Dermis blood vessel endothelial cell (primary cell): ENCODE measurements at regions not wholly inside any gene's neighbourhood (a gene's known extent, or its start where the extent isn't known, plus 50 kb on each side); places are given as distances from the start of the nearest gene placed in this dataset.

Source experiments
- DNase-seq: peaks from one replicate; pipeline ENCODE4 v3.0.0; 2010

DNA sequence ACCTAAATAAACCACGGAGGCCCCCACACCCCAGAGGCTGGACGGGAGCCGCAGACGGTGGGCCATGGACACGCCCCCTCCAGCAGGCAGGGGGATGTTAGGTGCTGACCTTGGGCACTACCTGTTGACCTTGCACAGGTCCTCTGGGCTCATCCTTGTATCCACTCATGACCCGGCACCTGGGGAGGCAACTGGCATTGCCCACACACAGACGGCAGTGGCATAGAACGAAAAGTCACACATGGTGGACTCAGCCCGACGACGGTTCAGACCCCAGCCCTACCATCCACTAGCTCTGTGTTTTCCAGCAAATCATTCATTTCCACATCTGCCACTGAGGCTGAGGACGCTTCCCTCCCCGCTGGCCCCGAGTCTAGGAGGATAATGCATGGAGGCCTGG, 247.7 kb upstream of the PPP2R2D start:
- no peak for DNase-seq

DNA sequence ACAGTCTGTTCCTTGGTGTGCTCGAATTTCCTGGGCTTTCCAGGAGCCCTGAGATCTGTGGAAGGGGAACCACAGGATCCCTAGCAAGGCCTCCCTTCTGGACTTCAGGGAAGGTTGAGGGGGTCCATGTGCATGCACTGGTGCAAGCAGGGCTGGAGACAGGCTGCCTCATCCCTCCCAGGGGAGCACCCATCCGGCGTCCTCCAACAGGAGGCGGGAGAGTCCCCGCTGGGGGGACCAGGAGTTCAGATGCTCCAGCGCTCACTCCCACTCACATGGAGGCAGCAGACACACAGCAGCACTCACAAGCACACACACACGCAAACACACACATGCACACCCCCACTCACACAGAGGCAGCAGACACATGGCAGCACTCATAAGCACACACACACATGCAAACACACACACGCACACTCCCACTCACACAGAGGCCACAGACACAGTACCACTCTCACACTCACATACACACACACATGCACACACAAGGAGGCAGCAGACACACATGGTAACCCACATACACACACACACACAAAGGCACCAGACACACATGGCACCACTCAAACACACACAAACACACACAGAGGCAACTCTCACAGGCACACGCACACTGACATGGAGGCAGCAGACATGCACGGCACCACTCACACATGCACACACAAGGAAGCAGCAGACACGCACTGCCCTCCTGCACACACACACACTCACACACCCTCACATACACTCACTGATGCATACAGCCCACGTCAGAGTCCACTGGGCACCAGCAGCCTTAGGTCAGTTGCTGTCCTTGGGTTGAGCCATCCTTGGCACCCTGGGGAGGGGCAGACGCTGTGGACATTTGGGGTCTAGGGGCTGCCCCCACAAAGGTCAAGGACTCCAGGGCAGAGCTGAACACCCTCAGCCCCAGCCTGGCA, 247.0 kb upstream of the PPP2R2D start:
- DNase-seq: no peak

DNA sequence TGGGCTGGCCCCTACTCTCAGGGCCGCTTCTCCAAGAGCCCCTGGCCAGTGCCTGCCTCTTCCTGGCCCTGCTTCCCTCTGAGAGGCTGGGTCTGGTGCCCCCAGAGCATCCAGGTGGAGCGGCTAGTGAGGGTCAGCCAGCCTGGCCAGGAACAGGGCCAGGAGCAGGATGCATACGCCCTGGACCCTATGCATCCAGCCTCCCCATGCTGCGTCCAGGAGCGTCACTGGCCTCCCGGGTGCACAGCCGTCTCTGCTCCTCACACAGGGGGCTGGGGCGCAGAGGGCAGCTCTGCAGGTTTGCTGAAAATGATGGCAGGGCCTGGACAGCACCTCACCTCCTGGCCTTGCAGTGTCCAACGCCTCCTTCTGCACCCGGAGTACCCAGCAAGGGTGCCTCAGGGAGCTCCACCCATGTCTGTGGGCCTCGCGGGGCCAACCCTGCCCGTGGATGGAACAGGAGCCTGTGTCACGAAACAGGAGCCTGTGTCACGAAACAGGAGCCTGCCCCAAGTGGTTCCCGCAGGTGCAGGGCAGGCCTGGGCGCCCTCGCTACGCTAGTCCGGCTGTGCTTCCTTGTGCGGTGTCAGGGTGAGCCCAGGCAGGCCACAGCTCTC, 246.2 kb upstream of the PPP2R2D start:
- no peak for DNase-seq

DNA sequence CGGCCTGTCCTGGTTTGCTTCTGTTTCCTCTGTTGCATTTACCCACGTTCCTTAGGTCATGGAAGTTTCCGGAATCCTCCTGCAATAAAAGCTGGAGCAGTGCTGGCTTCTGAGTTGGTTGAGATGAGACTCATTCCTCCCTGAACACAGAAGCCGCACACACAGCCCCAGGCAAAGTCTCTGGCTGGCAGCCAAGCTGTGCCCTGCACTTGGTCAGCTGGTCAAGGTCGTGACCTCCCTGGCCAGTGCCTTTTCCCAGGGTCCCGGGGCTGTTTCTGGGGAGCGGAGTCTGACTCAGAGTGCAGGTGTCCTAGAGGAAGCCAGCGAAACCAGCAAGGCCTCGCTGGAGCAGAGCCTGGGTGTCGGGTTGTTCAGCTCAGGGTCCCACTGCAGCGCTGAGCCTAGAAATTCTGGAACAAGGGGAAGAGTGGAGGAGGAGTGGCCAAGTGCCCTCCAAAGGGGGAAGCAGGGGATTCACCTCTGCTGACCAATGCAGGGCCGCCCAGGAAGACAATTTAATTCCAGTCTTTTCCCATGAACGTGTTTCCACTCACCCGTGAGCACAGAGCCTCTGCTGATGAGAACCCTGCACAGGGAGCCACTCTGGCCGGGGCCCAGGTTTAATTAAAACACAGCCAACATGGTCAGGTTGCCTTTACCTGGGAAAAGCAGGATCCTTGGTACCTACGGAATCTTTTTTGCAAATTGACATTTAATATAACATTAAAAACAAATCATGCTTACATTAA, 245.5 kb upstream of the PPP2R2D start:
- no peak for DNase-seq

DNA sequence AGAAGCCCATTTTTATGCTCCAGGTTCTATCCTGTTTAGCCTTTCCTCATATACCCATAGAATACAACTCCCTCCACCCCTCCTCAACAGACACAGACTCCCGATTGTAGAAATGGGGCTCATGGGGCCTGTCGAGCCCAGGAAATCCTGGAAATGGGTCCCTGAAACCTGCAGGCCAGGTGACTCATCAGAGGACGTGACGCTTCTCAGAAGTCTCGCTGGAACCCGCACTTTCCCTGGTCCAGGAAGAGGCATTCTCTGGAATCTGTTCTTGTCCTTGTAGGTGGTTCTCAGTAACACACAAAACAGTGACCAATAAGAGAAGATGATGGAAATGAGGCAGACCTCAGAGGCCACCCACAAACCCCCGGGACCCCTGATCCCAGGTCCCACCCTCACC, 244.8 kb upstream of the PPP2R2D start:
- DNase-seq: no peak

DNA sequence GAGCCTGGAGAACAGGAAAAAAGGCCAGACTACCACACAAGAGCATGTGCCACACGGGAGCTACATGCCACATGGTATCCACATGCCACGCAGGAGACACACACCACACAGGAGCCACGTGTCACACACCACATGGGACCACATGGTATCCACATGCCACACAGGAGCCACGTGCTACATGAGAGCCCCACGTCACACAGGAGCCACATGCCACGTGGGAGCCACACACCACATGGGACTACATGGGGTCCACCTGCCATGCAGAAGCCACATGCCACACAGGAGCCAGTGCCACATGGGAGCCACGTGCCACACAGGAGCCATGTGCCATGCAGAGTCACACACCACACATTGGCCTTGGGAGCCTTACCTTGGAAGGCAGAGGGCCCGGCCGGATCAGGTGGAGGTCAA, 244.4 kb upstream of the PPP2R2D start:
- no peak for DNase-seq

DNA sequence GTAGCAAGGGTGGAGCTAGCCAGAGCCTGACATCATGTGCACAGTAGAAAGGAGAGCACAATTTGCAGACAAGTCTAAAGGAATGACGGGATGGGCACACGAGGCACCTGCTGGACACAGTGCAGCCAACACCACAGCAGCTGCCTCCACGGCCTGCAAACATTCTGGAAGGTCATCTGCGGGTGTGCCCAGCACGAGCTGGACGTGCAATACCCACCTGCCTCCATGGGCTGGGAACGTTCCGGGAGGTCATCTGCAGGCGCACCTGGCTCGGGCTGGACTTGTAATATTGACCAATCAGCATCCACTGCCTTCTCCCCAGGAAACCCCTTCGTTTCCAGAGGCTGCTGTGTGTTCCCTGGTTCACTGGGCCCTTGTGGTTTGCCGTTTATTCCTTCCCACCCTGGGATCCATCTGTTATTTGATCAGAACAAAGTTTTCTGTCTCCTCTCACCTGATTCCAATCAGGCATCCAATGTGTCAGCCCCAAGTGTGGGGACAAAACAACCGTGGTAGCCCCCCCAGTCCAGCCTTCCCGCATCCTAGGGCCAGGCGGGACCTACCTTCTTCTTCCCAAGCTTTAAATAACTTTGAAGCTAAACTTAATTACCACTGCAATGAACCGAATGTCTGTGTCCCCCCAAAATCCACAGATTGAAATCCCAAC, 243.4 kb upstream of the PPP2R2D start:
- no peak for DNase-seq

DNA sequence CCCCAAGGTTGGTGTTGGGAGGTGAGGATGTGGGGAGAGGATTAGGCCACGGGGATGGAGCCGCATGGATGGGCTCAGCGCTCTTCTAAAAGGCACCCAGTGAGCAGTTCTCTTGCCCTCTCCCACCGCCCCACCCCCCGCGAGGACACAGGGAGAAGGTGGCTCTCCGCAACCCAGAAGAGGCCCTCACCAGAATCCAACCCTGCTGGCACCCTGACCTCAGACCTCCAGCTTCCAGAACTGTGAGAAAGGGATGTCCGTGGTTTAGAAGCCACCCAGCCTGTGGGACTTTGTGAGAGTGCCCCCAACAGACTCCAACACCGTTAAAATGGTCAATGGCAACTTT, 242.8 kb upstream of the PPP2R2D start:
- DNase-seq: no peak

DNA sequence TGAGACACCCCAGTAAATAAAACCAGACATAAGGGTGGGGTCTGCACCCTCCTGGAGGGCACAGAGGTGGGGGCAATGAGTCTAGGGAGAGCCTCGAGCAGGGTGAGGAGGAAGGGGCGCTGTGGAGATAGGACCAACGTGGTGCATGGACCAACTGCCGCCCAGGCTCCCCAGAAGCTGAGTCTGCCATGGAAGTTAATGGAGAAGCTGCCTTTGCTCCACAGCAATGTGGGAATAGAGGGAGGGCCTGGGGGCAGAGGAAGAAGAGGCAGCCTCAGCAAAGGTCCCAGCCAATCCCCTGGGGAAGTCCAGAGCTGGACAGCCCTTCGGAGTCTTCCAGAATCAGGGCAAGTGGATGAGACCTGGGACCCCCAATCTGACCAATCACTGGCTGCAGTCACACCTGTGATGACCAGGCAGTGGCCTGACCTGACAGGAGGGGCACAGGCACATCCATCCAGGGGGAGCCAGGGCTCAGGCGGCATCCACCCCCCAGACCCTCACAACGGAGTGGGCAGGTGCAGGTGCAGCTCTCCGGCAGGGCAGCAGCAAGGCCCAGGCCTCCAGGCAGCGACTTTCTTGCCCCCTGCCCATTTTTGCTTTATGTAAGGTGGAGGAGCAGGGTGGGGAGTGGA, 242.2 kb upstream of the PPP2R2D start:
- DNase-seq: no peak

DNA sequence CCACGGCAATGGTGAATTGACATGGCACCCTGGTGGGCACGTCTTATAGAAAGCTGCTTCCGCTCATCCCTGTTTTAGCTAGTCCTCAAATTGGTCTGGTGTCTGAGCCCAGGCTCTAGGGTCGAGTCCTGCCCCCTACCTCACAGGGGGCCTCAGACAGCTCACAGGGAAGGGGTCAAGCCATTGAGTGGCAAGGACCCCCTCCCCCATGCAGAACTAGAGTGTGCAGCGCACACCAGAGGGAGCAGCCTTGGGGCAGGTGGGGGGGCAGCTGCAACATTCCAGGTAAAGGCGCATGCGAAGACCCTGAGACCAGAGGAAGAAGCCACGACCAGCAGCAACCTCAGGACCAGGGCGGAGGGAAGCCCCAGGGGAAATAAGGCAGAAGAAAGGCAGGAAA, 240.4 kb upstream of the PPP2R2D start:
- no peak for DNase-seq

DNA sequence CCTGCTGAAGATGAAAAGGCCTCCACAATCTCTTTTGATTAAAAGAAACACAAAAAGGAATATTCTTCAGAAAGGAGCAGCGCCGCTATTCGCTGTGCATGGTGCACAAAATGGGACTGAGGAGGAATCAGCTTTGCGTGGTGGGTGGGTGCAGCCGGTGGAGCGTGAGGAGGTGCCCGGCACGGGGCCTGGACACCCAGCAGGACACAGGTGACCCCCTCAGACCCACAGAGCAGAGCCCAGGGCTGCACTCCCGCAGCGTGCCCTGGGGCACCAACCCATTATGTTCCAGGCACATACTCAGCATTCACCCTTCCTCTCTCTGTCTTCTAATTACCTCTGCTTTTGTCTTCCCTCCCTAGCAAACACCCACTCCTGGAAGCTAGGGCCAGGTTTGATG, 238.0 kb upstream of the PPP2R2D start:
- no peak for DNase-seq

DNA sequence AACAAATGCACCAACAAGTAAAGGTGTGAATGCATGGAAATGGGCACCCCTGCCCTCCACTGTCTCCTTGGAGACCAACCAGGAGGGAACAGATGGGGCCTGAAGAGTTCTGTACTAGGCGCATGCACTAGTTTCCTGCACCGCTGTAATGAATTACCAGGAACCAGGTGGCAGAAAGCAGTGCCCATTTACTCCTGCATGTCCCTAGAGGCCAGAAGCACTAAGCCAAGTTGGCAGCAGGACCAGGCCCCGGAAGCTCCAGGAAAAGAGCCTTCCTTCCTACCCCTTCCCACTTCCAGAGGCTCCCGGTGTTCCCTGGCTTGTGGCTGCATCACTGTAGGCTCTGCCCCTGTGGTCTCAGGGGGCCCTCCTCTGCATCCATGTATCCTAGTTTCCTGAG, 237.5 kb upstream of the PPP2R2D start:
- DNase-seq: no peak

DNA sequence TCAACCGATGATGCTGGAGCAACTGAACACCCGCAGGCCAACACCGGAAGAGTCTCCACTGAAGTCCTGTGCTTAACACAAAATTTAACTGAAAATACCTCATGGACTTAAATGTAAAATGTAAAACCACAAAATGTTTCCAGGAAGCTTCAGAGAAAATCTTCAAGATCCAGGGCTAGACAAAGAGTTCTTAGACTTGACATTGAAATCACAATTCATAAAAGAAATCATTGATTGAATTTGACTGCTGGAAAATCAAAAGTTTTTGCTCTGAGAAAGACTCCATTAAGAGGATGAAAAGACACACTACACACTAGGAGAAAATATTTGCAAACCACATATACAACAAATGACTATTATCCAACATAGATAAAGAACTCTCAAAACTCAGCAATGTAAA, 234.7 kb upstream of the PPP2R2D start:
- no peak for DNase-seq

DNA sequence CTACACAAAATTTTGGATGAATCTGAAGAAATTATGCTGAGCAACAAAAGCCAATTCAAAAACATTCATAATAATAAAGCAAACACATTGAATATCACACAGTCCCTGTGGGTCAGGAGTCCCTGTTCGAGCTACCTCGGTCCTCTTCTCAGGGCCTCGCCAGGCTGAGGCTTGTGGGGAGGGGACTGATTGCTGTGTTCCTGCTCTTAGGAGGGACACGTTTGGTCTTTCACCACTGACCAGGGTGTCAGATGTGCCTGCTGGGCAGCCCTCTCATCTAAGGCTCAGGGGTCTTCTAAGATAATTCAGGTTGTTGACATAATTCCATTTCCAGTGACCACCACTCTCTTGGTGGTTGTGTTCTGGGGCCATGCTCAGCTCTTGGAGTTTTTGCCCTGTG, 233.8 kb upstream of the PPP2R2D start:
- no peak for DNase-seq

DNA sequence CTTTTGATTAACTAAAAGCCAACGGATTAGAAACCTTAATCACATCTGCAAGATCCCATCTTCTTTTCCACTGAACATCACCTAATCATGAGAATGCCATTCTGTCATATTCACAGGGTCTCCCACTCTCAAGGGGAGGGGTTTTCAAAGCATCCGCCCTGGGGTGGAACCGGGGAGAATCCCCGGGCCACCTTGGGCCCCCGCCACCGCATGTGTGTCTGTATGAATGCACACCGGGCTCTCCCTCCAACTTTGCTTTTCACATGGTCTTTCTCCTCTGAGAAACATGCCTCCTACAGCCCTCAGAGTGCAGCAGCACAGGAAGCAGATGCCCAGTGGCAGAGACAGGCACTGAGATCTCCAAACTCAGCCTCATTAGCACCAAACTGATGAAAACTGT, 233.2 kb upstream of the PPP2R2D start:
- DNase-seq: no peak

DNA sequence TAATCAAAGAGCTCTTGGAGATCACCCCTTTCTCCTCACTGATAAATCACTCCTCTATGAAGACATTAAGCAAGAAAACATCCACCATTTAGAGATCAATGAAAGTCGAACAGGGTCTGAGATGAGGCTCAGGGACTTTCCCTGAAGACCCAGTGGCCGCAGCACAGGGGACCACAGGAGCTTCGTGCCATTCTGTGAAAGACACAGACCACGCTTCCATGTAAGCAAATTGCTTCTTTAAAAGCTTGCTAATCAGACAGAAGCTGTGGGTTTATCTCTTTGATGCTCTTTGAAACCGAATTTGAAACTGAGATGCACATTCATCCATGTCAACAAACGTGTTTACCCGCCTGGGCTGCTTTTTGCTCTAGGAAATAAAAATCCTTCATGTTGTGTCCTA, 231.9 kb upstream of the PPP2R2D start:
- no peak for DNase-seq

DNA sequence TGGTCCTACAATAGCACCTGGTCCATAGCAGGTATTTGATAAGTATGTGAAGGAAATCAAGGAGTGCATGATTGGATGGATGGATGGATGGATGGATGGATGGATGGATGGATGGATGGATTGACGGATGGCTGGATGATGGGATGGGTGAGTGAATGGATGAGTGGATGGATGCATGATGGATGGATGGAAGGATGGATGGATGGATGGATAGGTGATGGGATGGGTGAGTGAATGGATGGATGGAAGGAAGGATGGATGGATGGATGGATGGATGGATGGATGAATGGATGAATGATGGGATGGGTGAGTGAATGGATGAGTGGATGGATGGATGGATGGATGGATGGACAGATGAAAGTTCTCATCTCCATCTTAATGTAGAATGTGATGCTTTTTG, 231.0 kb upstream of the PPP2R2D start:
- no peak for DNase-seq

DNA sequence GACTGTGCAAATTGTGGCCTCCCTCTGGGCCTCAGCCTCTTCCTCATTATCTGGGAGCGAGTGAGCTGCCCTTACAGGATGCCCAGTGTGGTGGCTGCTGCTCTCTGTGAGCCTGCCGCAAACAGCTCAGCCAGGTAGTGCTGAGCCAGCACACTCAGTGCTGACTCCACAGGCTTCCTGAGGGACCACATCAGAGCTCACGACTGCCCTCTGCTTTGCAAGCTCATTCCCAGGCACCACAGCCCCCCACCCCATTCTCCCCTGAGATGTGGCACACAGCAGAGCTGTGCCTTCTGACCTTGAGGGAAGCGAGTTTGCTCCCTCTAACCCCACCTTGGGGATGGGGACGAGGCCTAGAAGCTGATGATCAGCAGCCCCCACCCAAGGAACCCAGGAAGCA, 230.5 kb upstream of the PPP2R2D start:
- no peak for DNase-seq

DNA sequence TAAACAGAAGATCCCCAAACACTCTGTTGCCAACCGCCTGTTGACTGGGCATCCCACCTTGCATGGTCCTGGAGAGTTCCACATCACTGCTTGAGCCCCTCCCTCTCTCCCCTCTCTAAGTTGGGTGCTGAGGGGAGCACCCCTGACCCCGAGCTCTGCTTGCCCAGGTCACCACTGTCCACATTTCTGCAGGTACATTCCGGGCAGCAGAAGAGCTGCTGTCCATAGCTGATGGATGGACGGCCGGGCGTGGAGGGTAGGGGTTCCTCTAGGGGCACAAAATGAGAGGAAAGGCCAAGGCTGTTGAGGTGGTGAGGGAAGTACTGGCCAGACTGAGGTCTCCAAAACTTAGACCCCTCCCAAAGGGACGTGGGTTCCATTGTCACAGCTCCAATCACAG, 227.4 kb upstream of the PPP2R2D start:
- no peak for DNase-seq

DNA sequence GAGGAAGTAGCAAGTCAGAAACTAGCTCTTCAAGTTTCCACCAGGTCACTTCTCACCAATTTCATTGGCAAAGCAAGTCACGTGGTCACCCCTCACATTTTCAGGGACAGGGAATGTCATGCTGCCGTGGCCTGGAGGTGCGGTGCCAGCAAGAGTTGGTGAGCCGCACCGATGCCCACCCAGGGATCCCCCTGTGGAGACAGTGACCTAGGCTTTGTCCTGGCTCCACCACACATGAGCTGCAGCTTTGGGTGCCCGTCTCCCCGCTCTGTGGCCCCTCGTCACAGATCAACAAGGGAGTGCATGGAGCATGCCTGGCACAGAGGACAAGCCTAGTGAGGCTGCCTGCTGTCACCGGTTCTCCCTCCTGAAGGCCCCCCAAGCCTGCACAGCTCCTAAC, 226.7 kb upstream of the PPP2R2D start:
- no peak for DNase-seq

DNA sequence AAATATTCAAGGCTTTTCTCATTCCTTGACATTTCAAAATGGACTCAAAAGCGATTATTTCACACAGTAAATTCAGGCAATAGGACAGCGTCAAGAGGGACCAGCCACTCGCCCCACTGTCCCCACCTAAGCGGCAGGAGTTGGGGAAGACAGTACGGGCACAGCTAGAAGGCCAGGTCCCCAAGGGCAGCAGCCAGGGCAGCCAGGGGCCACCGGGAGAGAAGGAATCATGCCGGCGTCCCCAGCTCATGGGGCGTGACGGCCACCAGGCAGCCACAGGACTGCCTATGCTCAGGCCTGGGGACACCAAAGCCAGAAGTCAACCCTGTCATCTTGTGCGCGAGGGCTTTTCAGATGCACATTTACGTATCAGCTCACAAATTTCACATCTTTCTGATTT, 225.7 kb upstream of the PPP2R2D start:
- no peak for DNase-seq

DNA sequence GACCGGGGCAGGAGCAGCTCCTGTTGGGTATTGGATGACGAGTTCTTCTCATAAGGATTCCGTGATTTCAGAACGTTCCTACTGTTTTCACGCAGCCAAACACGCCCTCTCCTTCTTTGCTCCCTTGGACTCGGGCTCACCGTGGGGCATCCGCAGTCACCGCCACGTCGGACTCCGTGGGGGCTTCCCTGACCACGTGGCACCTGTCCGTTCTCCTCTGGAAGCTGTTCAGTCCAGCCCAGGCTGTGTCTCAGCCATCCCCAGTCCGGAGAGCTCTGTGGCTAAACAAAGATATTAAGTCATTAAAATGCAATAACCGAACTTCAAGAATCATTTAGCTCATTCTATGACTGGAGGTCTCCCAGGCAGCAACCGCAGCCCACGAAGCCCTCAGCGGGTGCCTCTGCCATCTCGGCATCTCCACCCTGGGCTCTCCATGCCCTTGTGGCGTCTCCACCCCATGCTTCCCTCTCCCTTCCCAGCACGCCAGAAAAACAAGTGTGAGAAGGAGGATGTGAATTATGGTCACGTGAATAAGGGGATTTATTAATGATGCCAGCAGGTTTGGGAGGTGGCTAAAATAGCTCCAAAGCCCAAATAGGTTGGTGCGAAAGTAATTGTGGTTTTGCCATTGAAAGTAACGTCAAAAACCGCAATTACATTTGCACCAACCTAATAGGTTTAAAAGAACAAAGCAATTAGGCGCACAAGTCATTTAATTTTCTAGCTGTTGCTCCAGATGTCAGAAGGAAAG, 224.6 kb upstream of the PPP2R2D start:
- no peak for DNase-seq
